ENCODE measurements at regions not wholly inside any gene's neighbourhood (a gene's known extent, or its start where the extent isn't known, plus 50 kb on each side); places are given as distances from the start of the nearest gene placed in this dataset.

DNA sequence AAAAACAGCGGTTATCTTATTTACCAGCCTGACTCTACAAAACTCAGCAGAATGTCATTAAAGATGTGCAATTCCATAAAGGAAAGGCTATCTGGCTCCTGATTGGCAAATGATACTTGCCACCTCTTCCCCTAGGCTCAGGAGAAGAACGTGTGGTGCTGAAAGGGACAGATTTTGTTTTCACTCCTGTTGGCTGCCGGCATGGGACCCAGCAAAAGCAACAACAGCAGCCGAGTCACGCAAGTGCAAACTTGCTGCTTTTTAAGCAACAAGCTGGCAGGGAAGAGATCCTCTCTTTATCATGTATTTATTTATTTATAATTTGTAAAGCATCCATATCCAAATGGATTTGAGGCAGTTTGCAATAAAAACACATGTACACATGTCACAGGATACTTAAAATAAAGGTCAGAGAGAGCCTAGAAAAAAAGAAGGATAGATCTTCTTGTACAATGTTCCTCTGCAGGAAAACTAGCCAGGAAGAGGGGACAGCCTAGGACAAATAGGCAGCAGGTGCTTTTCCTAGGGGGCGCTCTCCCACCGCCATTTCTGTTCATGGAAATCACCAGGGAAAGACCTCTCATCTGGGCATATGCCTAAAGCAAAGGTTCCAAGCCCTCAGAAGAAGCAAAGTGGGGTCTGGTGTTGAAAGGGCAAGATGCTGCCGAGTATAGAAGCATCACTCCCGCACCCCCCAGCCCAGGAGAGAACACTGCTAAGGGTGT is 799.3 kb downstream of the BCL11A start:
- no TSS peak for BruUV-seq (replicated peaks)
- no peak overlapping the region for H2AFZ ChIP-seq (ENCODE audit: control insufficient read depth, low read depth, low read length)
- ATAC-seq (no peak), DNase-seq (ENCODE audit: low read depth, low spot score) (no peak), FAIRE-seq (no peak)
- H3K9me3 ChIP-seq (replicated peaks; ENCODE audit: control insufficient read depth, insufficient read depth, low read length), result no peaks in the 10 kb centered on the region
- H3K4me2 ChIP-seq (ENCODE audit: control insufficient read depth, insufficient read depth), result no peak overlapping the region
- CTCF ChIA-PET, result no interaction called here
- H3K4me1 ChIP-seq (ENCODE audit: control insufficient read depth, insufficient read depth, low read length), result no peaks in the 10 kb centered on the region
- no peak overlapping the region for H3K4me3 ChIP-seq
- H4K20me1 ChIP-seq (ENCODE audit: control insufficient read depth, insufficient read depth), result no peaks in the 10 kb centered on the region
- SMC1A ChIA-PET (ENCODE audit: uncharacterized antibody, unreplicated experiment), result interaction anchor here (0.7 kb wide), 1 partner anchor 12 kb away, joined by 3 read pairs; no protein-coding TSS in a partner anchor
- POLR2A ChIA-PET, result no interaction called here
- TF ChIP-seq MEF2B (IDR thresholded peaks at IDR 0.05; ENCODE audit: partially characterized antibody, poor library complexity, severe bottlenecking) (no peak), RAD21 (IDR thresholded peaks at IDR 0.05; ENCODE audit: insufficient read depth, low read depth, low read length) (peak; percentile 32; the same call in 1 of the 2 replicates), ZNF24 (IDR thresholded peaks at IDR 0.05) (no peak), NFYA (IDR thresholded peaks at IDR 0.05; ENCODE audit: borderline replicate concordance, low read depth, low read length) (no peak), JUNB (IDR thresholded peaks at IDR 0.05) (no peak), ZNF217 (IDR thresholded peaks at IDR 0.05) (no peak)
- TF ChIP-seq, protein P1, sequence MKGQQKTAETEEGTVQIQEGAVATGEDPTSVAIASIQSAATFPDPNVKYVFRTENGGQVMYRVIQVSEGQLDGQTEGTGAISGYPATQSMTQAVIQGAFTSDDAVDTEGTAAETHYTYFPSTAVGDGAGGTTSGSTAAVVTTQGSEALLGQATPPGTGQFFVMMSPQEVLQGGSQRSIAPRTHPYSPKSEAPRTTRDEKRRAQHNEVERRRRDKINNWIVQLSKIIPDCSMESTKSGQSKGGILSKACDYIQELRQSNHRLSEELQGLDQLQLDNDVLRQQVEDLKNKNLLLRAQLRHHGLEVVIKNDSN (IDR thresholded peaks at IDR 0.05; ENCODE audit: borderline replicate concordance, extremely low read length, insufficient read depth, low read depth, low read length), result no peak
- TF ChIP-seq, protein P2, sequence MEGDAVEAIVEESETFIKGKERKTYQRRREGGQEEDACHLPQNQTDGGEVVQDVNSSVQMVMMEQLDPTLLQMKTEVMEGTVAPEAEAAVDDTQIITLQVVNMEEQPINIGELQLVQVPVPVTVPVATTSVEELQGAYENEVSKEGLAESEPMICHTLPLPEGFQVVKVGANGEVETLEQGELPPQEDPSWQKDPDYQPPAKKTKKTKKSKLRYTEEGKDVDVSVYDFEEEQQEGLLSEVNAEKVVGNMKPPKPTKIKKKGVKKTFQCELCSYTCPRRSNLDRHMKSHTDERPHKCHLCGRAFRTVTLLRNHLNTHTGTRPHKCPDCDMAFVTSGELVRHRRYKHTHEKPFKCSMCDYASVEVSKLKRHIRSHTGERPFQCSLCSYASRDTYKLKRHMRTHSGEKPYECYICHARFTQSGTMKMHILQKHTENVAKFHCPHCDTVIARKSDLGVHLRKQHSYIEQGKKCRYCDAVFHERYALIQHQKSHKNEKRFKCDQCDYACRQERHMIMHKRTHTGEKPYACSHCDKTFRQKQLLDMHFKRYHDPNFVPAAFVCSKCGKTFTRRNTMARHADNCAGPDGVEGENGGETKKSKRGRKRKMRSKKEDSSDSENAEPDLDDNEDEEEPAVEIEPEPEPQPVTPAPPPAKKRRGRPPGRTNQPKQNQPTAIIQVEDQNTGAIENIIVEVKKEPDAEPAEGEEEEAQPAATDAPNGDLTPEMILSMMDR (IDR thresholded peaks at IDR 0.05 in 2 of 3, conservative IDR thresholded peaks at IDR 0.05 in 1 of 3; ENCODE audit: control insufficient read depth in 2 of 3, extremely low read depth in 1 of 3, insufficient read depth in 1 of 3, low read depth in 3 of 3, low read length in 3 of 3), result peak; percentile 13 to 26 (median 20); a peak in 4 of 6 replicates
- no peaks in the 10 kb centered on the region for H3K27me3 ChIP-seq (replicated peaks in 1 of 2; ENCODE audit: control insufficient read depth in 2 of 2, insufficient read depth in 2 of 2, low read length in 1 of 2)
- RAD21 ChIA-PET (ENCODE audit: unreplicated experiment), result no interaction called here
- intact Hi-C loops (cut with micrococcal nuclease; ENCODE audit: unreplicated experiment) (no loop called here), in situ Hi-C loops (cut with MboI) (no loop called here)
- H3K27ac ChIP-seq (ENCODE audit: control insufficient read depth, insufficient read depth), result no peak overlapping the region
- no peaks in the 10 kb centered on the region for H3K79me2 ChIP-seq (ENCODE audit: control insufficient read depth, insufficient read depth, low read length)
- H3K9ac ChIP-seq (ENCODE audit: control insufficient read depth, insufficient read depth, low read length), result no peak overlapping the region
- no peaks in the 10 kb centered on the region for H3K36me3 ChIP-seq (ENCODE audit: control insufficient read depth in 2 of 2, insufficient read depth in 2 of 2, low read length in 1 of 2)
- 39% methylated on average over 9 of the region's 9 CpGs for WGBS (ENCODE audit: insufficient coverage, insufficient replicate concordance, low lambda C conversion rate, missing lambda C conversion rate)

Measured in GM12878 (cell line).